22Rv1 (cell line): ENCODE measurements at regions not wholly inside any gene's neighbourhood (a gene's known extent, or its start where the extent isn't known, plus 50 kb on each side); places are given as distances from the start of the nearest gene placed in this dataset.

Experiments
- H3K27ac ChIP-seq: fragments of 450-650 bp; 2 replicates; pipeline ENCODE4 v1.5.1; 2017
- ZFX ChIP-seq: fragments of 450-650 bp; IDR thresholded peaks from 2 replicates; pipeline ENCODE4 v1.6.1; 2017; ENCODE audit warnings: antibody characterized with exemption, borderline replicate concordance
- TF ChIP-seq, protein P1 (sequence below): fragments of 450-650 bp; IDR thresholded peaks from 2 replicates; pipeline ENCODE4 v1.5.1; 2017; ENCODE audit warnings: mild to moderate bottlenecking

DNA sequence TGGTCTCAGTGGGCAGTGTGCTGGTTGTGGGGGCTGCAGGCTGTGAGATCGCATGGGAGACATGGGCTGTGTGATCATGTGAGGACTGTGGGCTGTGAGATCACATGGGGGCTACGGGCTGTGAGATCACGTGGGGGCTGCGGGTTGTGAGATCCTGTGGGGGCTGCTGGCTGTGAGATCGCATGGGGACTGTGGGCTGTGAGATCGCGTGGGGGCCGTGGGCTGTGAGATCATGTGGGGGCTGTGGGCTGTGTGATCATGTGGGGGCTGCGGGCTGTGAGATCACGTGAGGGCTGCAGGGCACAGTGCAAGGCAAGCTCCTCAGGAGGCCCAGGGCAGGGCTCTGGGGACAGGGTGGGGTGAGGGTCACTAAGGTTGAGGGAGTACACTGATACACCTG lies 140.5 kb upstream of the CST7 start:
- no peak for TF ChIP-seq ZFX
- TF ChIP-seq, protein P1, sequence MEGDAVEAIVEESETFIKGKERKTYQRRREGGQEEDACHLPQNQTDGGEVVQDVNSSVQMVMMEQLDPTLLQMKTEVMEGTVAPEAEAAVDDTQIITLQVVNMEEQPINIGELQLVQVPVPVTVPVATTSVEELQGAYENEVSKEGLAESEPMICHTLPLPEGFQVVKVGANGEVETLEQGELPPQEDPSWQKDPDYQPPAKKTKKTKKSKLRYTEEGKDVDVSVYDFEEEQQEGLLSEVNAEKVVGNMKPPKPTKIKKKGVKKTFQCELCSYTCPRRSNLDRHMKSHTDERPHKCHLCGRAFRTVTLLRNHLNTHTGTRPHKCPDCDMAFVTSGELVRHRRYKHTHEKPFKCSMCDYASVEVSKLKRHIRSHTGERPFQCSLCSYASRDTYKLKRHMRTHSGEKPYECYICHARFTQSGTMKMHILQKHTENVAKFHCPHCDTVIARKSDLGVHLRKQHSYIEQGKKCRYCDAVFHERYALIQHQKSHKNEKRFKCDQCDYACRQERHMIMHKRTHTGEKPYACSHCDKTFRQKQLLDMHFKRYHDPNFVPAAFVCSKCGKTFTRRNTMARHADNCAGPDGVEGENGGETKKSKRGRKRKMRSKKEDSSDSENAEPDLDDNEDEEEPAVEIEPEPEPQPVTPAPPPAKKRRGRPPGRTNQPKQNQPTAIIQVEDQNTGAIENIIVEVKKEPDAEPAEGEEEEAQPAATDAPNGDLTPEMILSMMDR: no peak

GRCh38 chr20:24809606-24810005 lies 139.5 kb upstream of the CST7 start:
- TF ChIP-seq, protein P1: no peak
- no peak for TF ChIP-seq ZFX
- H3K27ac ChIP-seq: no peak overlapping the region

More for the DNA sequence above, 140.5 kb upstream of the CST7 start:
- H3K27ac ChIP-seq: no peak overlapping the region

DNA sequence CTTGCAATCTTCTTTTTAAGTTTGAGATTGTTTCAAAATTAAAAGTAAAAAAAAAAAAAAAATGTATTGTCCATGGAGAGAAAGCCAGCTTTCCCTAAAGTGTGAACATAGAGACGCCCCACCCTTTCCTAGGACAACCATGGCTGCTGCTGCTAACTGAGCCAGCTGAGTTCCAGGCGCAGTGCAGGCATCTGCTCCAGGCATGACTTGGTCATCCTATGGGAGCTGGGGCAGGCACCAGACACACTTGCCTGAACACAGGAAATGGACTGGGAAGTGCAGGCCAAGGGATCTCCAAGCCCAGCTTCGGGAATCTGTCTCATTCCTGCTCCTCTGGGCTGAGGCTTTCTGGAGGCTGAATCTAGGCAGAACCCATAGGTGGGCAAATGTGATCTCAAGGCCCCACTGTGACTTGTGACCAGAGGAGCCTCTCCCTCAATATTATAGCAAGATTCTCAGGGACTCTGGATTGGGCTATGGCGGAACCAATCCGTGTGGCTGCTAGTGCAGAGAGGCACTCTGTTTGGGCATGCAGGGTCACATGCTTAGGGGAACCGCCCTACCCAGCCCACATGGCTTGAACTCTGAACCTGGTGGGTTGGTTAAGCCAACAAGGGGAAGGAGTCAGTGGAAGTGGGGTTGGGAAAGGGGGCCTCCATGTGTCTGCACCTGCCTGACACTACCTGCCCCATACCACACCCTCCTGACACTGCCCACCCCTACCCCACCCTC lies 138.2 kb upstream of the CST7 start:
- H3K27ac ChIP-seq: no peak overlapping the region
- no peak for TF ChIP-seq ZFX
- TF ChIP-seq, protein P1: no peak

GRCh38 chr20:24812373-24812772 lies 136.7 kb upstream of the CST7 start:
- no peak for TF ChIP-seq ZFX
- TF ChIP-seq, protein P1: no peak
- H3K27ac ChIP-seq: no peak overlapping the region

GRCh38 chr20:24813080-24813479 lies 136.0 kb upstream of the CST7 start:
- H3K27ac ChIP-seq: no peak overlapping the region
- TF ChIP-seq, protein P1: no peak
- no peak for TF ChIP-seq ZFX

- TF ChIP-seq ZFX: no peak
- H3K27ac ChIP-seq: no peak overlapping the region
Observed at GRCh38 chr20:24813496-24813895, 135.6 kb upstream of the CST7 start.

GRCh38 chr20:24813936-24814335 lies 135.1 kb upstream of the CST7 start:
- no peak overlapping the region for H3K27ac ChIP-seq
- TF ChIP-seq ZFX: no peak
- TF ChIP-seq, protein P1: no peak

DNA sequence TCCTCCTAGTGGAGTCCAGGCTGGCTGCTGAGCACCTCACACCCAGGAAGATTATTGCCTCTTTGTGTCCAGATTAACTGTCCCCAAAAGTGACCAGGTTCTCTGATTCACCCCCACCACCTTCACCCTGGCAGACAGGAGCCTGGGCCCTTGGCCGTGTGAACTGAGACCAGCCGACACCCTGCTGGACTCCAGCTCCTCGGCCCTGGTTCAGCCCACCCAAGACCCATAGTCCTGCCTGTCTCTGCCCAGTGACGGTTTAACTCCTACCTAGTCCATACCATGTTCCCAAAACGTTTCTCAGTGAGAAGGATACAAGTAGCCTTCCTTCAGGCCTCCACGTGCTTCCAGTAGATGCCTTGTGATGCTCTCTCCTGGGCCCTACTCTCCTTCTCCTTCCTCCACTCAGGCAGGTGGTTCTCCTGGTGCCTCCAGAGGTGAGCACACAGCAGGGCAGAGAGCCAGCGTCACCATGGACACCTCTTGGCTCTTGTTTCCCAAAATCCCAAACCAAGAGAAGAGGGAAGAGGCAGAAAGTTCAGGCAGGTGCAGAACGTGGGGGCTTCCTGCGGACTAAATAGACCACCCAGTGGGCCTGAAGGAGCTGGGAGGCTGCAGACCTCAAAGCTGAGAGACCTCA lies 134.4 kb upstream of the CST7 start:
- TF ChIP-seq ZFX: no peak
- TF ChIP-seq, protein P1: no peak
- no peak overlapping the region for H3K27ac ChIP-seq
